ENCODE measurements at regions not wholly inside any gene's neighbourhood (a gene's known extent, or its start where the extent isn't known, plus 50 kb on each side); places are given as distances from the start of the nearest gene placed in this dataset.
A peak's percentile ranks its signal among the peaks of the same experiment; 100 is the strongest.

DNA sequence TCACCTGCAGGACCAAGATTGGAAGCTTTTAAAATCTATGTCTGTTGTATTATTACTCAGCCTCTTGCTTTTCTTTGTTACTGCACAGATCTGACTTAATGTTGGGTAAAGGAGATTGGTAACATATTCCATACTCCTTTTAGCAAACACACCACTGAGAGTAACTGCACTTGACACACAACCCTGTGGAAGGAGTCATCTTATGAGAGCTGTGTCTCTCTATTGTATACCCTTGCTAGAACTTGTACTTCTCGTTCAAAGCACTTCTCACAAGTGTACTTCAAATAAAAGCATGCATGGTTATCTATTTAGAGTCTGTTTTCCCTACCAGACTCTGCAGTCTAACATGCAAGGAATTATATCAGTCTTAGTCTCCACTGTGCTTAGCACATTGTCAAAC is 813.4 kb downstream of the ADGRL2 start:
- Histone ChIP-seq H3K4me1 (ENCODE audit: control insufficient read depth in 2 of 3, insufficient read depth in 2 of 3, low read depth in 1 of 3, low read length in 3 of 3) (no peaks in the 10 kb centered on the region), H3K27ac (ENCODE audit: low read depth in 2 of 2, low read length in 2 of 2) (no peak overlapping the region), H3K4me3 (ENCODE audit: low read length in 3 of 3) (no peak overlapping the region), H3K27me3 (ENCODE audit: control insufficient read depth, insufficient read depth, low read length) (no peaks in the 10 kb centered on the region), H3K36me3 (ENCODE audit: control insufficient read depth in 2 of 3, insufficient read depth in 3 of 3, low read length in 3 of 3) (no peaks in the 10 kb centered on the region), H3K9ac (ENCODE audit: low read length in 3 of 3) (no peak overlapping the region), H3K9me3 (ENCODE audit: control insufficient read depth in 2 of 3, insufficient read depth in 1 of 3, low read length in 3 of 3) (no peaks in the 10 kb centered on the region)
- TF ChIP-seq, protein P1, sequence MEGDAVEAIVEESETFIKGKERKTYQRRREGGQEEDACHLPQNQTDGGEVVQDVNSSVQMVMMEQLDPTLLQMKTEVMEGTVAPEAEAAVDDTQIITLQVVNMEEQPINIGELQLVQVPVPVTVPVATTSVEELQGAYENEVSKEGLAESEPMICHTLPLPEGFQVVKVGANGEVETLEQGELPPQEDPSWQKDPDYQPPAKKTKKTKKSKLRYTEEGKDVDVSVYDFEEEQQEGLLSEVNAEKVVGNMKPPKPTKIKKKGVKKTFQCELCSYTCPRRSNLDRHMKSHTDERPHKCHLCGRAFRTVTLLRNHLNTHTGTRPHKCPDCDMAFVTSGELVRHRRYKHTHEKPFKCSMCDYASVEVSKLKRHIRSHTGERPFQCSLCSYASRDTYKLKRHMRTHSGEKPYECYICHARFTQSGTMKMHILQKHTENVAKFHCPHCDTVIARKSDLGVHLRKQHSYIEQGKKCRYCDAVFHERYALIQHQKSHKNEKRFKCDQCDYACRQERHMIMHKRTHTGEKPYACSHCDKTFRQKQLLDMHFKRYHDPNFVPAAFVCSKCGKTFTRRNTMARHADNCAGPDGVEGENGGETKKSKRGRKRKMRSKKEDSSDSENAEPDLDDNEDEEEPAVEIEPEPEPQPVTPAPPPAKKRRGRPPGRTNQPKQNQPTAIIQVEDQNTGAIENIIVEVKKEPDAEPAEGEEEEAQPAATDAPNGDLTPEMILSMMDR (IDR thresholded peaks at IDR 0.05; ENCODE audit: borderline replicate concordance, extremely low read depth, insufficient read depth) = no peak
- FAIRE-seq (no peak), DNase-seq (no peak)
- intact Hi-C loops (cut with DNase I) = no loop called here

DNA sequence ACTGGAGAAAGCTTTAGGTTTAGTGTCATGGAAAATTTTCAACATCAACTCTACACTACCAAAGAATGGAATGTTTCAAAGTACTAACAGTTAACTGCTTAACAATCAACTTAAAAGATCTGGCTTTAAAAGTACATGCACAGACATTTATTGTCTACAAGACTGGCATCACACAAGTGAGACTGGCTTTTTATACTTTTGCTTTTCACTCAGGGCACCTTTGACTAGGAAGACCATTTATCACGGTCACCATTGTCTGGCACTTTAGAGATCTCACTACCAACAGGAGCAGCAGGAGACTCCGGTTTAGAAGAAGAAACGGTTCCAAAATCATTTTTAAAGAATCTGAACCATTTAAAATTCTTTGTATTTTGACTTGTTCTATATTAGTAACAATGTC is 812.3 kb downstream of the ADGRL2 start:
- FAIRE-seq (no peak), DNase-seq (no peak)
- intact Hi-C loops (cut with DNase I) = no loop called here
- Histone ChIP-seq H3K27ac (ENCODE audit: low read depth in 2 of 2, low read length in 2 of 2) (no peak overlapping the region), H3K4me3 (ENCODE audit: low read length in 3 of 3) (no peak overlapping the region), H3K9ac (ENCODE audit: low read length in 3 of 3) (no peak overlapping the region), H3K9me3 (ENCODE audit: control insufficient read depth in 2 of 3, insufficient read depth in 1 of 3, low read length in 3 of 3) (no peaks in the 10 kb centered on the region), H3K4me1 (ENCODE audit: control insufficient read depth in 2 of 3, insufficient read depth in 2 of 3, low read depth in 1 of 3, low read length in 3 of 3) (no peaks in the 10 kb centered on the region), H3K36me3 (ENCODE audit: control insufficient read depth in 2 of 3, insufficient read depth in 3 of 3, low read length in 3 of 3) (no peaks in the 10 kb centered on the region), H3K27me3 (ENCODE audit: control insufficient read depth, insufficient read depth, low read length) (no peaks in the 10 kb centered on the region)
- TF ChIP-seq, protein P1 (IDR thresholded peaks at IDR 0.05; ENCODE audit: borderline replicate concordance, extremely low read depth, insufficient read depth) = no peak

DNA sequence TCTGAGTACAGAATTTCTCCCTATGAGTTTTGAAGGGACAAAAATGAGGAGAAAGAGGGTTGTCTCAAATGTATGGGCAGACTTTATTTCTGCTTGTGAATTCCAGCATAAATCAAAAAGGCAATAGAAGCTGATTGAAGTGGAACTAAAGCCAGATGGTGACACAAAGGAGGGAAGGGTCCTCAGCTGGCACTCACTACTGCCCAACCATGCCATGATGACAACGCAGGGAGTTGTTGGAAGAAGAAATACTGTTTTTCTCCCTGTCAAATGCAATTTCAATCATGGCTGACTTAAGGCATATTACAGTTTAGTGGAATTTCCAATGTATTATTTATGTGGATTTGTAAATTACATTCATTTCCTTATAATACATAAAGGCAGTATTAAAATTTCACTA is 805.8 kb downstream of the ADGRL2 start:
- Histone ChIP-seq H3K9ac (ENCODE audit: low read length in 3 of 3) (no peak overlapping the region), H3K36me3 (ENCODE audit: control insufficient read depth in 2 of 3, insufficient read depth in 3 of 3, low read length in 3 of 3) (no peaks in the 10 kb centered on the region), H3K4me1 (ENCODE audit: control insufficient read depth in 2 of 3, insufficient read depth in 2 of 3, low read depth in 1 of 3, low read length in 3 of 3) (no peaks in the 10 kb centered on the region), H3K9me3 (ENCODE audit: control insufficient read depth in 2 of 3, insufficient read depth in 1 of 3, low read length in 3 of 3) (no peaks in the 10 kb centered on the region), H3K27me3 (ENCODE audit: control insufficient read depth, insufficient read depth, low read length) (no peaks in the 10 kb centered on the region), H3K4me3 (ENCODE audit: low read length in 3 of 3) (no peak overlapping the region), H3K27ac (ENCODE audit: low read depth in 2 of 2, low read length in 2 of 2) (no peak overlapping the region)
- FAIRE-seq (no peak), DNase-seq (peak in 1 of 5 donors; percentile 12)
- intact Hi-C loops (cut with DNase I) = no loop called here
- TF ChIP-seq, protein P1 (IDR thresholded peaks at IDR 0.05; ENCODE audit: borderline replicate concordance, extremely low read depth, insufficient read depth) = no peak

DNA sequence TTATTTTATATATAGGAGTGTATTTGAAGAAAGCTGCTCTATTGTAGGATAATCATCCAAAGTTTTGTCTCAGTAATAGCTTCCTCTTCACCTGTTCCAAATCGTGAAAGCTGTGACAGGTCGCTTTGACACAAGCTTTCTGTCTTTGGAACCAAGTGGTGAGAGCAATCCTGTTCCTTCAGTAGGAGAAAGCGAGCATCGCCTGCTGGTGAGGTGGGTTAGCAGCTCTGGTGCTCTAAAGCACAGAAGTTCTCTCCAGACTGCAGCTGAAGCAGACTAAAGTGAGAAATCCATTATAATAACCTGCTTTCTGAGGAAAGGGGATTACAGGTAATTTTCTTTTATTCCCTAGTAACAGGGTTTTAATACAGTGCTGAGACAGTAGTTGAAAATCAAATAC is 803.8 kb downstream of the ADGRL2 start:
- Histone ChIP-seq H3K4me3 (ENCODE audit: low read length in 3 of 3) (no peak overlapping the region), H3K36me3 (ENCODE audit: control insufficient read depth in 2 of 3, insufficient read depth in 3 of 3, low read length in 3 of 3) (no peaks in the 10 kb centered on the region), H3K9ac (ENCODE audit: low read length in 3 of 3) (no peak overlapping the region), H3K9me3 (ENCODE audit: control insufficient read depth in 2 of 3, insufficient read depth in 1 of 3, low read length in 3 of 3) (no peaks in the 10 kb centered on the region), H3K27me3 (ENCODE audit: control insufficient read depth, insufficient read depth, low read length) (no peaks in the 10 kb centered on the region), H3K4me1 (ENCODE audit: control insufficient read depth in 2 of 3, insufficient read depth in 2 of 3, low read depth in 1 of 3, low read length in 3 of 3) (no peaks in the 10 kb centered on the region), H3K27ac (ENCODE audit: low read depth in 2 of 2, low read length in 2 of 2) (no peak overlapping the region)
- FAIRE-seq (no peak), DNase-seq (peak in 3 of 5 donors; percentile 22 to 37 (median 34))
- TF ChIP-seq, protein P1 (IDR thresholded peaks at IDR 0.05; ENCODE audit: borderline replicate concordance, extremely low read depth, insufficient read depth) = no peak
- intact Hi-C loops (cut with DNase I) = no loop called here
